ENCODE measurements at regions not wholly inside any gene's neighbourhood (a gene's known extent, or its start where the extent isn't known, plus 50 kb on each side); places are given as distances from the start of the nearest gene placed in this dataset.

GRCh38 chr18:29459972-29460371 lies 1283.0 kb upstream of the CDH2 start:
- no peak overlapping the region for H3K9ac ChIP-seq (ENCODE audit: extremely low read depth, insufficient read length, low read length)
- TF ChIP-seq CTCF (conservative IDR thresholded peaks at IDR 0.05) = no peak
- Mint-ChIP-seq H3K9me3 (no peaks in the 10 kb centered on the region; a peak in 1 of 5 replicates), H3K27ac (no peak overlapping the region), H3K36me3 (ENCODE audit: insufficient read depth in 1 of 3, low read depth in 3 of 3) (no peaks in the 10 kb centered on the region), H3K27me3 (ENCODE audit: low read depth) (no peaks in the 10 kb centered on the region), H3K4me1 (no peaks in the 10 kb centered on the region), H3K4me3 (no peak overlapping the region)
- H3K79me2 ChIP-seq (ENCODE audit: insufficient read depth, low read length) = no peaks in the 10 kb centered on the region
- no peak overlapping the region for H2BK5ac ChIP-seq (ENCODE audit: insufficient read length, low read length)
- no peak overlapping the region for H2BK20ac ChIP-seq (ENCODE audit: low read depth, low read length, poor library complexity, severe bottlenecking)
- no peak overlapping the region for H4K5ac ChIP-seq (ENCODE audit: insufficient read length, low read depth, low read length)
- H2AFZ ChIP-seq (ENCODE audit: low read length) = no peak overlapping the region
- H3K27me3 ChIP-seq (ENCODE audit: insufficient read depth, low read length) = no peaks in the 10 kb centered on the region
- H2AK5ac ChIP-seq (ENCODE audit: insufficient read length, low read length) = no peak overlapping the region
- H3K14ac ChIP-seq (ENCODE audit: insufficient read depth, low read length) = no peak overlapping the region
- no peak overlapping the region for H3K56ac ChIP-seq (ENCODE audit: insufficient read length, low read depth, low read length)
- no peak overlapping the region for H2BK120ac ChIP-seq (ENCODE audit: low read depth, low read length, poor library complexity, severe bottlenecking)
- H3K27ac ChIP-seq (ENCODE audit: insufficient read length, low read depth, low read length) = no peak overlapping the region
- H2BK15ac ChIP-seq (ENCODE audit: low read depth, low read length) = no peak overlapping the region
- no peak overlapping the region for H3K4ac ChIP-seq (ENCODE audit: low read depth, low read length)
- no peaks in the 10 kb centered on the region for H3K4me1 ChIP-seq (ENCODE audit: insufficient read depth, low read length)
- no peak overlapping the region for H3K23ac ChIP-seq (ENCODE audit: insufficient read length, low read depth, low read length)
- H3T11ph ChIP-seq (ENCODE audit: low read length) = no peak overlapping the region
- no peak overlapping the region for H3K18ac ChIP-seq (ENCODE audit: insufficient read length, low read depth, low read length)
- H3K9me3 ChIP-seq (ENCODE audit: control insufficient read depth, low read depth, low read length) = no peaks in the 10 kb centered on the region
- H4K20me1 ChIP-seq (ENCODE audit: control insufficient read depth, insufficient read depth, insufficient read length) = no peaks in the 10 kb centered on the region
- no peaks in the 10 kb centered on the region for H3K79me1 ChIP-seq (ENCODE audit: insufficient read depth, low read depth, low read length, poor library complexity, severe bottlenecking)
- no peak overlapping the region for H2BK12ac ChIP-seq (ENCODE audit: insufficient read length, low read depth, low read length)
- H4K8ac ChIP-seq (replicated peaks; ENCODE audit: insufficient read length, low read depth, low read length) = no peak overlapping the region
- H4K91ac ChIP-seq (ENCODE audit: insufficient read length, low read depth, low read length) = no peak overlapping the region
- DNase-seq = no peak
- no peak overlapping the region for H3K4me2 ChIP-seq (ENCODE audit: insufficient read depth, insufficient read length, low read length)
- H3K23me2 ChIP-seq (ENCODE audit: insufficient read length, low read depth, low read length, poor library complexity, severe bottlenecking) = no peaks in the 10 kb centered on the region
